NCI-H1105 (cell line): ENCODE measurements at regions not wholly inside any gene's neighbourhood (a gene's known extent, or its start where the extent isn't known, plus 50 kb on each side); places are given as distances from the start of the nearest gene placed in this dataset.

Experiments
- DNase-seq: peaks from one replicate; lab custom pipeline; 2025; lab: John Stamatoyannopoulos, UW

GRCh38 chr4:18566970-18567799 is 545.6 kb upstream of the LCORL start:
- DNase-seq = no peak

- DNase-seq = no peak
Observed at GRCh38 chr4:18559492-18559891, 537.9 kb upstream of the LCORL start.

- no peak for DNase-seq
Observed at GRCh38 chr4:18556402-18556801, 534.8 kb upstream of the LCORL start.

GRCh38 chr4:18540349-18540748 is 518.8 kb upstream of the LCORL start:
- DNase-seq = no peak

- no peak for DNase-seq
Observed at GRCh38 chr4:18538121-18538520, 516.6 kb upstream of the LCORL start.

GRCh38 chr4:18536428-18536827 is 514.9 kb upstream of the LCORL start:
- DNase-seq = no peak

GRCh38 chr4:18535948-18536347 is 514.4 kb upstream of the LCORL start:
- DNase-seq = no peak

GRCh38 chr4:18533262-18533775 is 511.8 kb upstream of the LCORL start:
- DNase-seq = no peak

- no peak for DNase-seq
Observed at GRCh38 chr4:18531731-18532130, 510.2 kb upstream of the LCORL start.

- no peak for DNase-seq
Observed at GRCh38 chr4:18529482-18529881, 507.9 kb upstream of the LCORL start.

GRCh38 chr4:18524667-18525066 is 503.1 kb upstream of the LCORL start:
- no peak for DNase-seq

GRCh38 chr4:18518098-18518497 is 496.5 kb upstream of the LCORL start:
- no peak for DNase-seq

GRCh38 chr4:18513861-18514260 is 492.3 kb upstream of the LCORL start:
- no peak for DNase-seq

- no peak for DNase-seq
Observed at GRCh38 chr4:18512718-18513117, 491.2 kb upstream of the LCORL start.

GRCh38 chr4:18511727-18512126 is 490.2 kb upstream of the LCORL start:
- no peak for DNase-seq

GRCh38 chr4:18508786-18509185 is 487.2 kb upstream of the LCORL start:
- DNase-seq = no peak

- no peak for DNase-seq
Observed at GRCh38 chr4:18480928-18481327, 459.4 kb upstream of the LCORL start.

GRCh38 chr4:18480342-18480741 is 458.8 kb upstream of the LCORL start:
- no peak for DNase-seq

GRCh38 chr4:18479825-18480224 is 458.3 kb upstream of the LCORL start:
- DNase-seq = no peak

GRCh38 chr4:18463987-18464559 is 442.5 kb upstream of the LCORL start:
- no peak for DNase-seq

- DNase-seq = no peak
Observed at GRCh38 chr4:18458465-18458864, 436.9 kb upstream of the LCORL start.

GRCh38 chr4:18454349-18454748 is 432.8 kb upstream of the LCORL start:
- DNase-seq = no peak

GRCh38 chr4:18445110-18445509 is 423.6 kb upstream of the LCORL start:
- no peak for DNase-seq

- DNase-seq = no peak
Observed at GRCh38 chr4:18444206-18444605, 422.7 kb upstream of the LCORL start.
